K562 (cell line): ENCODE measurements at regions not wholly inside any gene's neighbourhood (a gene's known extent, or its start where the extent isn't known, plus 50 kb on each side); places are given as distances from the start of the nearest gene placed in this dataset.

ENCODE experiments used
- TF ChIP-seq, protein P1 (sequence below): sonication (generic); formaldehyde crosslinking; IDR thresholded peaks from 2 replicates; pipeline ENCODE4 v1.8.0; 2023; ENCODE audit warnings: mild to moderate bottlenecking, missing genetic modification reagents

DNA sequence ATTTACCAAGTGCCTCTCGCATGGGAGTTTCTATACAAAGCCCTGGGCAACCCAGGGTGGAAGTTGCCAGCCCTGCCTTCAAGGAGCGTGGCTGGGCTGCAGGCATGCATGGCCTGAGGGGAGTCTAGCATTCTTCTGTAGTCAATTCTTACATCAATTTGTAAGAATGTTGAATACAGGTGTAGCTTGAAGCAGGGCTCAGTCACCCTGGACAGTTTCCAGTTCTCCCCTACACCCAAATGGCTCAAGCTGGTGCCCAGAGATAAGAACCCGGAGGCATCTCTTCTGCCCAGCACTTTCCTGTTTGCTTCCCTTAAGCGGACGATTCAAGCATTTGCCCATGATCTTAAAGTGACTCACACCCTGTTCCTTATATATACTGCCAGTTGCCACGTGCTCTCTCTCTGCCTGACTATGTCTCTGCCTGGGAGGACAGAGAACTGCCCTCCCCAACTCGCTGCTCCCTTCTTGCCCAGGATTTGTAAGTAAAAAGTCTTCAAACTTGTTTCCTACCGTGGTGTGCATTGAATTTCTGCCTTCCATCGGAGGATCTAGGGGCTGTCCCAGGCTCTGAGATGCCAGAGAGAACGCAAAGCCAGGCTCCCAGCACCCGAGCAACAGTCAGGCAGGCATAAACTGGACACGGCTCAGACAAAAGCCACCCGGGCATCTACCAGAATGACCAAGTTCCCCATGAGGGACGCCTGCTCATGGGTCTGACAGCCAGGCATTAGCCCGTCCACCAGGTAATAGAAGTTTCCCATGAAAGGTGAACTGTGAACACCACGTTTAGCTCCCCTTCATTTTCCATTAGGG, 50.9 kb upstream of the AJAP1 start (continued):
- TF ChIP-seq, protein P1, sequence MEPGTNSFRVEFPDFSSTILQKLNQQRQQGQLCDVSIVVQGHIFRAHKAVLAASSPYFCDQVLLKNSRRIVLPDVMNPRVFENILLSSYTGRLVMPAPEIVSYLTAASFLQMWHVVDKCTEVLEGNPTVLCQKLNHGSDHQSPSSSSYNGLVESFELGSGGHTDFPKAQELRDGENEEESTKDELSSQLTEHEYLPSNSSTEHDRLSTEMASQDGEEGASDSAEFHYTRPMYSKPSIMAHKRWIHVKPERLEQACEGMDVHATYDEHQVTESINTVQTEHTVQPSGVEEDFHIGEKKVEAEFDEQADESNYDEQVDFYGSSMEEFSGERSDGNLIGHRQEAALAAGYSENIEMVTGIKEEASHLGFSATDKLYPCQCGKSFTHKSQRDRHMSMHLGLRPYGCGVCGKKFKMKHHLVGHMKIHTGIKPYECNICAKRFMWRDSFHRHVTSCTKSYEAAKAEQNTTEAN (CRISPR knock-in tag): no peak
